Gastrocnemius medialis (tissue), 4 donors: ENCODE measurements at regions not wholly inside any gene's neighbourhood (a gene's known extent, or its start where the extent isn't known, plus 50 kb on each side); places are given as distances from the start of the nearest gene placed in this dataset.

Experiments used
- ATAC-seq, 2 donors: fragments of 150-250 bp; one replicate each; pipeline ENCODE4 v1.9.1; 2016
- DNase-seq, 2 donors: peaks; one replicate each; pipeline ENCODE4 v3.0.0-alpha.2; 2019
- H3K27ac ChIP-seq, 4 donors: fragments of 200-600 bp; sonication (generic); 1 replicate in 1 of 4; 2 replicates in 3 of 4; pipeline ENCODE4 v1.5.1; 2016 to 2018; ENCODE audit warnings: mild to moderate bottlenecking in 2 of 4, moderate library complexity in 1 of 4
- H3K27me3 ChIP-seq, 3 donors: fragments of 200-600 bp; sonication (generic) in 2 of 3; 1 replicate in 1 of 3; 2 replicates in 2 of 3; pipeline versions ENCODE4 v1.5.1 to v1.6.0; 2016 to 2019; ENCODE audit warnings: mild to moderate bottlenecking in 1 of 3, moderate library complexity in 1 of 3
- H3K36me3 ChIP-seq, 2 donors: fragments of 200-600 bp; sonication (generic) in 1 of 2; one replicate each; pipeline ENCODE4 v1.5.1; 2017 to 2018
- H3K4me1 ChIP-seq, 2 donors: fragments of 200-600 bp; sonication (generic) in 1 of 2; one replicate each; pipeline ENCODE4 v1.5.1; 2016 to 2017; ENCODE audit warnings: mild to moderate bottlenecking in 2 of 2
- H3K4me3 ChIP-seq, 4 donors: fragments of 200-600 bp; sonication (generic) in 3 of 4; 1 replicate in 1 of 4; 2 replicates in 3 of 4; pipeline ENCODE4 v1.5.1; 2016 to 2019; ENCODE audit warnings: mild to moderate bottlenecking in 2 of 4
- H3K9me3 ChIP-seq, 3 donors: fragments of 200-600 bp; sonication (generic) in 2 of 3; 1 replicate in 1 of 3; 2 replicates in 2 of 3; pipeline ENCODE4 v1.5.1; 2016 to 2019
- POLR2A ChIP-seq, 2 donors: fragments of 450-650 bp; IDR thresholded peaks; one replicate each; pipeline ENCODE4 v1.6.1; 2017; ENCODE audit warnings: antibody characterized with exemption in 2 of 2, mild to moderate bottlenecking in 2 of 2, moderate library complexity in 2 of 2
- in situ Hi-C, 4 donors: fragments of 200-750 bp; cut with MboI; loops; one replicate each; pipeline versions ENCODE4 v1.15.0 to v1.8.0; 2017; ENCODE audit warnings: low sequenced_read_pairs in 4 of 4
- intact Hi-C: fragments of 100-400 bp; cut with DNase I; formaldehyde crosslinking; loops from one replicate; pipeline ENCODE4 v1.15.1; 2023; ENCODE audit warnings: low total_unique reads
- TF ChIP-seq, protein P1 (sequence below), 5 experiments: fragments of 450-650 bp in 3 of 5; fragments of 200-600 bp in 2 of 5; sonication (generic) in 2 of 5; IDR thresholded peaks in 4 of 5; conservative IDR thresholded peaks in 1 of 5; 1 replicate in 4 of 5; 2 replicates in 1 of 5; pipeline ENCODE4 v1.5.1; 2016 to 2019; ENCODE audit warnings: antibody characterized with exemption in 5 of 5, mild to moderate bottlenecking in 3 of 5, moderate library complexity in 3 of 5

DNA sequence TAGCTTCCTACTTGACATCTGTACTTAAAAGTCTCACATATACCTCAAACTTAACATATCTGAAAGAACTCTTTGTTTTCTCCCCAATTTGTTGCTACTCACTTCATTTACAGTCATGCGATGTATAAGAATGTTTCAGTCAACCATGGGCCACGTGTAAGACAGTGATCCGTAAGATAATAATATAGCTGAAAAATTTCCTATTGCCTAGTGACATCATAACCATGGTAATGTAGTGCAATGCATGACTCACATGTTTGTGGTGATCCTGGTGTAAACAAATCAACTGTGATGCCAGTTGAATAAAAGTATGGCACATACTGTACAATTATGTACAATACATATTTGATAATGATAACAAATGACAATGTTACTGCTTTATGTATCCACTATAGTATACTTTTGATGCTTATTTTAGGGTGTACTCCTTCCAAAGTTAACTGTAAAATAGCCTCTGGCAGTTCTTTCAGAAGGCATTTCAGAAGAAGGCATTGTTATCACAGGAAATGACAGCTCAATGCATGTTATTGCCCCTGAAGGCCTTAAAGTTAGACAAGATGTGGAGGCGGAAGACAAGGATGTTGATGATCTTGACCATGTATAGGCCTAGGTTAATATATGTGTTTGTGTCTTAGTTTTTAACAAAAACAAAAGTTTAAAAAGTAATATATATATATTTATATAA, 579.0 kb downstream of the EPHA7 start:
- H3K4me3 ChIP-seq: no peak overlapping the region
- intact Hi-C loops: no loop called here

DNA sequence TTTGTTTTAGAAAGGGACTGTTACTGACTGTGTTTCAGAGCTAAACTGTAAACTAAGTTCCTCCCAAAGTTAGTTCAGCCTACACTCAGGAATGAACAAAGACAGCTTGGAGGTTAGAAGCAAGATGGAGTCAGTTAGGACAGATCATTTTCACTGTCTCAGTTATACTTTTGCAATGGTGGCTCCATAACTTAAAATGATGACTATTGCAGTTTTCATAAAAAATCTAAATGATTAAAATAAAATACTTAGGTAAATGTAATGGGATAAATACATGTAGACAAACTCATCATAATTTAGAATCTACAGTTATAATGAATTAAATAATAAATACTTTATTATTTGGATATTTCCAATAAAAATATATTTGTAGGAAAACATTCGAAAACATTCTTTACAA, 590.6 kb downstream of the EPHA7 start:
- no peaks in the 10 kb centered on the region for H3K27me3 ChIP-seq
- H3K9me3 ChIP-seq: no peaks in the 10 kb centered on the region
- no peak for ATAC-seq
- H3K4me3 ChIP-seq: no peak overlapping the region
- no peaks in the 10 kb centered on the region for H3K4me1 ChIP-seq
- H3K27ac ChIP-seq: no peak overlapping the region
- no peak for DNase-seq
- no peaks in the 10 kb centered on the region for H3K36me3 ChIP-seq
- no peak for TF ChIP-seq POLR2A (IDR thresholded peaks at IDR 0.05)
- TF ChIP-seq, protein P1, sequence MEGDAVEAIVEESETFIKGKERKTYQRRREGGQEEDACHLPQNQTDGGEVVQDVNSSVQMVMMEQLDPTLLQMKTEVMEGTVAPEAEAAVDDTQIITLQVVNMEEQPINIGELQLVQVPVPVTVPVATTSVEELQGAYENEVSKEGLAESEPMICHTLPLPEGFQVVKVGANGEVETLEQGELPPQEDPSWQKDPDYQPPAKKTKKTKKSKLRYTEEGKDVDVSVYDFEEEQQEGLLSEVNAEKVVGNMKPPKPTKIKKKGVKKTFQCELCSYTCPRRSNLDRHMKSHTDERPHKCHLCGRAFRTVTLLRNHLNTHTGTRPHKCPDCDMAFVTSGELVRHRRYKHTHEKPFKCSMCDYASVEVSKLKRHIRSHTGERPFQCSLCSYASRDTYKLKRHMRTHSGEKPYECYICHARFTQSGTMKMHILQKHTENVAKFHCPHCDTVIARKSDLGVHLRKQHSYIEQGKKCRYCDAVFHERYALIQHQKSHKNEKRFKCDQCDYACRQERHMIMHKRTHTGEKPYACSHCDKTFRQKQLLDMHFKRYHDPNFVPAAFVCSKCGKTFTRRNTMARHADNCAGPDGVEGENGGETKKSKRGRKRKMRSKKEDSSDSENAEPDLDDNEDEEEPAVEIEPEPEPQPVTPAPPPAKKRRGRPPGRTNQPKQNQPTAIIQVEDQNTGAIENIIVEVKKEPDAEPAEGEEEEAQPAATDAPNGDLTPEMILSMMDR (IDR thresholded peaks at IDR 0.05 in 4 of 5, conservative IDR thresholded peaks at IDR 0.05 in 1 of 5): no peak
- intact Hi-C loops: no loop called here
- in situ Hi-C loops: no loop called here

More for the DNA sequence above, 579.0 kb downstream of the EPHA7 start:
- no peaks in the 10 kb centered on the region for H3K27me3 ChIP-seq
- ATAC-seq (no peak), DNase-seq (no peak)
- no peaks in the 10 kb centered on the region for H3K36me3 ChIP-seq
- H3K4me1 ChIP-seq: no peaks in the 10 kb centered on the region
- H3K9me3 ChIP-seq: no peaks in the 10 kb centered on the region
- in situ Hi-C loops: no loop called here
- no peak overlapping the region for H3K27ac ChIP-seq
- no peak for TF ChIP-seq POLR2A (IDR thresholded peaks at IDR 0.05)
- TF ChIP-seq, protein P1 (IDR thresholded peaks at IDR 0.05 in 4 of 5, conservative IDR thresholded peaks at IDR 0.05 in 1 of 5): no peak

DNA sequence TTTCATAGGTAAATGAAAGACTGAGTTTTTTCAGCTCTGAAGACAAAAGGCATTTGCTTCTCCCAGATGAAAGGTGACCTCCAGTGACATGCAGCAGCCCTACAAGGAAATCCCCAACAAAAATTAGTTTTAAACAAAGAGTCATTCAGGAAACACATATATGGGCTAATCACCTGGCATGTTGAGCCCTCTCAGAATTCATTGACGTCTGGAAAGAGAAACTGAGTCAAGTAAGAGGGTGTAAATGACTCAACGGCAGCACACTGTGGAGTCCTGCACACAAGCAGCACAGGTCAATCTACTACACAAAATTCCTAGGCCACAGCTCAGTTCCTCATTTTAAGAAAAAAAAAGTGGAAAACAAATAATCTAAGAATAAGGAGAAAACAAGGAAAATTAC, 592.3 kb downstream of the EPHA7 start:
- Histone ChIP-seq H3K36me3 (no peaks in the 10 kb centered on the region), H3K27me3 (no peaks in the 10 kb centered on the region), H3K27ac (no peak overlapping the region), H3K9me3 (no peaks in the 10 kb centered on the region), H3K4me1 (no peaks in the 10 kb centered on the region), H3K4me3 (no peak overlapping the region)
- intact Hi-C loops: no loop called here
- no peak for DNase-seq
- in situ Hi-C loops: no loop called here
- TF ChIP-seq, protein P1 (IDR thresholded peaks at IDR 0.05 in 4 of 5, conservative IDR thresholded peaks at IDR 0.05 in 1 of 5): no peak
- no peak for TF ChIP-seq POLR2A (IDR thresholded peaks at IDR 0.05)
- no peak for ATAC-seq

DNA sequence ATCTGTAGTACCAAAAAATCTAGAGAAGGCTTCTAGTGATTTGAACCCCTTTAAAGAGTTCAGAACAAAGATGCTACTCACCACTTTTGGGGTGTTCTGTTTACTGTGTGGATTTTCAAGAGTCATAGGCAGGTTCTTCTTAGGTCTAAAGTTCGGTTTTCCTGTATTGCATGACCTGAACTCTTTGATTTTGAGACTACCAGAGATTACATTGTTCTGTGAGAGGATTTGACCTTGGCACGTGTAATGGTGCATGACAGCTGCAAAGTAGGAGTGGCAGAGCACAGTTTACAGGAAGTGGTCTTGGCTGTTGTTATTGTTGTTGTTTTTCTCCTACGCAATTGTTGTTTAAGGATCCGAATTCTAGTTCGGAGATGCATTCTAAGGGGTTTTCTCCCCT, 592.7 kb downstream of the EPHA7 start:
- no peaks in the 10 kb centered on the region for H3K27me3 ChIP-seq
- H3K9me3 ChIP-seq: no peaks in the 10 kb centered on the region
- no peaks in the 10 kb centered on the region for H3K4me1 ChIP-seq
- intact Hi-C loops (no loop called here), in situ Hi-C loops (no loop called here)
- ATAC-seq (no peak), DNase-seq (no peak)
- no peaks in the 10 kb centered on the region for H3K36me3 ChIP-seq
- no peak overlapping the region for H3K4me3 ChIP-seq
- TF ChIP-seq, protein P1 (IDR thresholded peaks at IDR 0.05 in 4 of 5, conservative IDR thresholded peaks at IDR 0.05 in 1 of 5): no peak
- no peak for TF ChIP-seq POLR2A (IDR thresholded peaks at IDR 0.05)
- H3K27ac ChIP-seq: no peak overlapping the region

DNA sequence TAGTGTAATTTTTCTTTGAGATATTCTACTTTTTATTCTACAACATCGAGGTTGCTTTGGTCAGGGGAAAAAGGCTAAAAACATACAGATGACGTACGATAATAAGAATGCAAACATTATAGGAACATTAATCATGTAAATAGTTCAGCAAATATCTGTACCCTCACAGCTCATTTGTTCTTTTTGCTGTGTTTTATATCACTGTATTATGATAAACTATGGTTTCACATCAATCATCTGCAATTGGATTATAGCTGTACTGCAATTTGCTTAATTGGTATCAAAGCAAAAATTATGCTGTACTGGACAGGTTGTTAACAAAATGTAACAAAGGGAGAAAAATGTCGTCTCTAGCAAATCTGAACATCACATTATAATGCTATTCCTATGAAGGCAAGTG, 597.1 kb downstream of the EPHA7 start:
- intact Hi-C loops: no loop called here
- H3K9me3 ChIP-seq: no peaks in the 10 kb centered on the region
- H3K4me1 ChIP-seq: no peaks in the 10 kb centered on the region
- ATAC-seq (no peak), DNase-seq (no peak)
- no peaks in the 10 kb centered on the region for H3K27me3 ChIP-seq
- in situ Hi-C loops: no loop called here
- no peak for TF ChIP-seq POLR2A (IDR thresholded peaks at IDR 0.05)
- TF ChIP-seq, protein P1 (IDR thresholded peaks at IDR 0.05 in 4 of 5, conservative IDR thresholded peaks at IDR 0.05 in 1 of 5): no peak
- no peak overlapping the region for H3K27ac ChIP-seq
- no peaks in the 10 kb centered on the region for H3K36me3 ChIP-seq
- H3K4me3 ChIP-seq: no peak overlapping the region
